ENCODE measurements at regions not wholly inside any gene's neighbourhood (a gene's known extent, or its start where the extent isn't known, plus 50 kb on each side); places are given as distances from the start of the nearest gene placed in this dataset.
"Not testable (repeated sequence)": the region's sequence is repeated elsewhere in the genome, so short reads cannot be mapped to it uniquely, and the experiment has no call there.

DNA sequence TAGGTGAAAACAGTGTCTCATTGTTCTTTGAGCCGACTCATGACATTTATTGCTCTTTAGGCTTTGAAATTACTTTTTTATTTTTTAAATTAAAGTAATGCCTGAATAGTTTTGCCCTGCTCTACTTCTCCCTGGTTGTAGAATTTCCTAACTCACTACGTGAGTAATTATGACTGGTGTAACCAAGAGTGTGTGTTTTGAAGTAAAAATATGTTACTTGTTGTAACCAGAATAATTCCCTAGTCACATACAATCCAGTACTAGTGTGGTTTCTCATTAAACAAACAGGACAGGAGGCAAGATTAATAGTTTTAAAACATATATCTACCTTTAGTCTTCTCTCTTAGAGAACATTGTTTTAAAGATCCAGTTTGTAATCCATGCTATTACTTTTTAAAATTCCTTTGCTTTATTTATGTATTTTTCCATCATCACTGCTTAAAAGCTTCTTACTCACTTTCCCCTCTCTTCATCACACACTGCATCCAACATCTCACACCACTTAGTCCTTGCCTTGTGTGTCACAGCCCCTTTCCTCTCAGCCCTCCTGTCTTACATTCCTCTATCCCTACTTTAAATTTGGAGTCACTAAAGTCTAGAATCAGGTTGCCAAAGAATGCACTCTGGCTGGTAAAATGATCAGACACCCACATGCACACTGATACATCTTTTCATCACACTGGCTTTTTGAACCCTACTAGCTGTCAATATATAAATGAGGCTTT lies 219.7 kb downstream of the WNT5A start:
- H3K27ac ChIP-seq, result no peak overlapping the region

DNA sequence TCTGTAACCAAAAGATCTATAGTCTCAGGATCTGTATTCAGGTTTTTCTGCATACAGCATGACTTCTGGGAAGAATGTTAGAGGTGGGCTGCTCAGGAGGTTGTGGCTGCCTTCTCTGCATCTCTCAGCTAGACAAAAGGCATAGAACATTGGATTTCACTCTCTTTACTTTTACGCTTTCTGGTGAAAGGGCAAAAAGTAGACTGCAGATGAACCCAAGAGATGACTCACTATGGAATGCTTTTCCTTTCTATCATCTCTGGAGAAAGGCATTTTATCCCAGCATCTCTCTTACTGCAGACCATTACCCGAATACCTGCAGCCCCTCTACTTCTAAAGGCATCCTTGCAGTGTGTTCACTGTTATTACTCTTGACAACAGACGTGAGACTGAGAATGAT lies 222.2 kb downstream of the WNT5A start:
- TF ChIP-seq, protein P1, sequence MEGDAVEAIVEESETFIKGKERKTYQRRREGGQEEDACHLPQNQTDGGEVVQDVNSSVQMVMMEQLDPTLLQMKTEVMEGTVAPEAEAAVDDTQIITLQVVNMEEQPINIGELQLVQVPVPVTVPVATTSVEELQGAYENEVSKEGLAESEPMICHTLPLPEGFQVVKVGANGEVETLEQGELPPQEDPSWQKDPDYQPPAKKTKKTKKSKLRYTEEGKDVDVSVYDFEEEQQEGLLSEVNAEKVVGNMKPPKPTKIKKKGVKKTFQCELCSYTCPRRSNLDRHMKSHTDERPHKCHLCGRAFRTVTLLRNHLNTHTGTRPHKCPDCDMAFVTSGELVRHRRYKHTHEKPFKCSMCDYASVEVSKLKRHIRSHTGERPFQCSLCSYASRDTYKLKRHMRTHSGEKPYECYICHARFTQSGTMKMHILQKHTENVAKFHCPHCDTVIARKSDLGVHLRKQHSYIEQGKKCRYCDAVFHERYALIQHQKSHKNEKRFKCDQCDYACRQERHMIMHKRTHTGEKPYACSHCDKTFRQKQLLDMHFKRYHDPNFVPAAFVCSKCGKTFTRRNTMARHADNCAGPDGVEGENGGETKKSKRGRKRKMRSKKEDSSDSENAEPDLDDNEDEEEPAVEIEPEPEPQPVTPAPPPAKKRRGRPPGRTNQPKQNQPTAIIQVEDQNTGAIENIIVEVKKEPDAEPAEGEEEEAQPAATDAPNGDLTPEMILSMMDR (conservative IDR thresholded peaks at IDR 0.05), result no peak

More for the DNA sequence above, 219.7 kb downstream of the WNT5A start:
- TF ChIP-seq, protein P1 (conservative IDR thresholded peaks at IDR 0.05), result no peak

DNA sequence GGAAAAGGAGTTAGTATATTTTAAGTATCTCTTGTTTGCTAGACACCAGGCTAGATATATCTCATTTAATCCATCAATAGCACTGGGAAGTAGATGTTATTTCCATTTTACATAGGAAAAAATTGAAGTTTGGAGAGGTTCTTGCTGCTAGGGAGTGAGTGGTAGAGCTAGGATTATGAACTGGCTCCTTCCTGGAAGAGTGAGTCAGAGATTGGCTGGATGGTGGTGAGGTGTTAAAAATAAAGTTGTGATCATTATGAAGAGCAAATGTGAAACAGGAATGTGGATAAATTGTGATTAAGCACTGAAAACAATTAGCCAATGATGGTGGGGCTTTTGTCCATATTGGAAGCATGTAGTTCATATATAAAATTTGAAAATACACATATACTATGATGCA lies 234.2 kb downstream of the WNT5A start:
- TF ChIP-seq, protein P1 (conservative IDR thresholded peaks at IDR 0.05), result no peak
- H3K27ac ChIP-seq, result no peak overlapping the region

More for the DNA sequence above, 222.2 kb downstream of the WNT5A start:
- H3K27ac ChIP-seq, result no peak overlapping the region

DNA sequence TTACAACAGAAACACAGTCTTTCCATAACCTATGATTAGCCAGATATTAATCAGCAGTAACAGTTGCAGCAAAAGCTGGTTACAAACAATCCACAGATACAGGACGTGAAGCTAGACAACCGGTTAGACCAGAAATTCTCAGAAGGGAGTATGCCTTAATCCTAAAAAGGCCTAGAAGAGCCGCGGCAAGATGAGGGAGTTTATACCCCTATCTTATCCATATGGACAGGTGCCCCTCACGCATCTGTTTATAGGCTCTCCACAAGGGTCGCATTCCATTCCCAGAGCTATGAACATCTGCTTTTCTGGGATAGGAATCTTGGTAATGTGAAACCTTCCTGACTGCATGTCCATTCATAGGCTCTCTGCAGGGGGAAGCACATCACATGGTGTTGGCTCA lies 237.9 kb downstream of the WNT5A start:
- H3K27ac ChIP-seq, result not testable (repeated sequence)

DNA sequence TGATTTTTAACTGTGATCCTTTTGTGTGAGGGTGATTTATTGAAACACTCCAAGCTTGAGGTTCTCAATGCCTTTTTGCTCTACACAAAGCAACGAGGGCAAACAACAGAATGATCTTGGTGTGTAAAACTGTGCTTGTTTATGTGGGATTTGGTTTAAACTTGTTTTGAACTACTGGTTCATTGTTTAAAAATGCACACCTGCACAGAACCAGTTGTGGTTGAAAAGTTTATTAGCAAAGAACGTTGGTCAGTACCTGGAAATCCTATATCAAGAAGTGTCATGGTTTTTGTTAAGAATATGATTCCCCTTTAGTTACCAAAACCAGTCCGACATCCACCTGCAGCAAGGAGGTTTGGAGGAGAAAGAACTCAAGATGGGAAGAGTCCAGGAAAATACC lies 239.4 kb downstream of the WNT5A start:
- H3K27ac ChIP-seq, result peak overlapping the region; percentile 74
- TF ChIP-seq, protein P1 (conservative IDR thresholded peaks at IDR 0.05), result no peak

DNA sequence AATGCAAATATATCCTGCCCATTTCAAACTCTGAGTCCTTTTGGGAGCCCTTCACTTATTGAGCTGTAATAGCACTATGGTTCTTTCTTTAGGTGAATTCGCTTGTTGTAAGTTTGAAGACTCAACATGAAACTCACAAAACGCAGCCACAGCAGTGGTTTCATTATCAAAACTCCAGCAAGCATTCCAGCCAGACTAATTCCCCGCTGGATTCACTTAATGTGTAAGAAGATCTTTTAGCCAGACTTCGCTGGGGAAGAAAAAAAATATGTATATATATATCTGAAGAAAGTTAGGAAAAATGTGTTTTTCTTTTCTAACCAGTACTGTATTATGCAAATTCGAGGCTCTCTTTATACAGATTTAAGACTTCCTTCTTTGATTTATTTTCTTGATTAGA lies 241.1 kb downstream of the WNT5A start:
- TF ChIP-seq, protein P1 (conservative IDR thresholded peaks at IDR 0.05), result no peak
- H3K27ac ChIP-seq, result peak overlapping the region; percentile 74

DNA sequence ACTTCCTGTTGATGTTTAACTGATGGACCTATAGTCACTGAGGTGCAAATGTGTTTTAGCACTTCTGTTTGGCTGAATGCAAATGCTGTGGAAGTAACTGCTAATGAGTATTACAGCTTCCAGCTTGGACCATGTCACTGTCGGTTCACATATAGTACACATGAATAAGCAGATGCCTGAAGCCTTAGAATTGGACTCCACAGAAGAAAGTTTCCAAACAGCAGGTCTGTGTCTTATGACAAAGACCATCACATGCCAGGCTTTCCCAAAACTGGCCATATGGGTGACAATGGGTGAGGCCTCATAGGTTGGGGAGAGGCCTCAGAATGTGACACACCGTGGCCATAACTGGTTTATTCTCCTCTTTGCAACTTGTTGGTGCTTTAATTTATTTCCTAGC lies 241.8 kb downstream of the WNT5A start:
- TF ChIP-seq, protein P1 (conservative IDR thresholded peaks at IDR 0.05), result no peak
- H3K27ac ChIP-seq, result peak overlapping the region; percentile 74

DNA sequence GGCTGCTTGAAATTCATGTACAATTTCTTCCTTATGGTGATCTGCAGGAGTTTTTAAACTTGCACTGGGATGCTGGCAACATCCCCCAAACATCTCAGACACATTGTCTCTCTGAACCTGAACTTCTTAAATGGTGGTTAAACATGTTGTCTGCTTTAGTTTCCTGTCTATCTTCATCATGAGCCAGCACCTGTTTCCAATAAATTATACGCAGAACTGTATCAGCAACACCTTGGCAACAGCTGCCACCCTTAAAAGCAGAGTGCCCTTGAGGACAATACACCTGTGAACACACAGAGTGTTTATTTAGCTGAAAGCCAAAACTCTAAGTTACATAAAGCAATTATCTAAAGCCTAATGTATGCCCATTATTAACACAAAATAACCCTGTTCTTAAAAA lies 242.9 kb downstream of the WNT5A start:
- TF ChIP-seq, protein P1 (conservative IDR thresholded peaks at IDR 0.05), result no peak
- H3K27ac ChIP-seq, result peak overlapping the region; percentile 74
